Stimulated activated CD4-positive, alpha-beta T cell treated with anti-CD3 and anti-CD28 coated beads, Interleukin-15, amount 100 ng/mL, for 48 hours (primary cell): ENCODE measurements at regions not wholly inside any gene's neighbourhood (a gene's known extent, or its start where the extent isn't known, plus 50 kb on each side); places are given as distances from the start of the nearest gene placed in this dataset.

ENCODE experiments used
- DNase-seq, 2 donors: peaks; one replicate each; pipeline ENCODE4 v3.0.0-alpha.2; 2020; ENCODE audit warnings: low read depth in 2 of 2

DNA sequence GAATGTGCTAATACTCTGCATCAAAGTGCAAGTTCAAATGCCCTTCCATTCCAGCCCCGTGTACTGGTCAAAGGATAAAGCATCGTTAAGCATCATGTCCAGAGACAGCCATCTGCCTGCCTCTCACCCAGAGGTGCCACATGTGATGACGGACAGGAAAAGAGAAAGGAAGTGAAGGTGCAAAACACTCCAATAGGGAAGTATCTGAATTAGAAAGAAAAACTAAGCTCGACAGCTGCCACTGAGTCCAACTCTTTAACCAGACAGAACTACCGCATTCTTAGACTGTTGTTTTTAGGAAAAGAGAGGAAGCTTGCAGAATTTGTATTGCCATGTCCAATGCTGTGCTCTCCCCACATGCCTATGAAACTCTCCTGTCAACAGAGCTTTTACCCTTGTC lies 465.0 kb upstream of the SOX5 start:
- no peak for DNase-seq

DNA sequence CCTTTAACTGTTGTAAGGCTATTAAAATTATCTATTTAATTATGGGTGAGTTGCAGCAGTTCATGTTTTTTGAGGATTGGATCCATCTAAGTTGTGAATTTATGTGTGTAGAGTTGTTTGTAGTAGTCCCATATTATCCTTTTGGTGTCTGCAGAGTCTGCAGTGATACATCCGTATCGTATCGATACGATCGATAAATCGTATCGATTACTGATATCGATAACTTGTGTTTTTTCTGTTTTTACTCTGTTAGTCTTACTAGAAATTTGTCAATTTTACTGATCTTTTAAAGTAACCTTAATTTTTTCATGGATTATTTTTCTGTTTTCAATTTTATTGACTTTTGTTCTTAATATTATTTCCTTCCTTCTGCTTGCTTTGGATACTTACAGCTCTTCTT lies 462.5 kb upstream of the SOX5 start:
- DNase-seq = no peak

DNA sequence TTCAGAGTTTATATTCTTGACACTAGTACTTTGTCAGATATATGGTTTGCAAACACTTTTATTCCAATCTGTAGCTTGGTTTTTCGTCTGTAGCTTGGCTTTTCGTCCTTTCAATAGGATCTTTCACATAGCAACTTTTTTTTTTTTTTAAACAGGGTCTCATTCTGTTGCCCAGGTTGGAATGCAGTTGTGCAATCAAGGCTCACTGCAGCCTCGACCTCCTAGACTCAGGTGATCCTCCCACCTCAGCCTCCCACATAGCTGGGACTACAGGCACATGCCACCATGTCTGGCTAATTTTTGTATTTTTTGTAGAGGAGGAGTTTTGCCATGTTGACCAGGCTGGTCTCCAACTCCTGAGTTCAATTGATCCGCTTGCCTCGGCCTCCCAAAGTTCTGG lies 460.4 kb upstream of the SOX5 start:
- DNase-seq = no peak

DNA sequence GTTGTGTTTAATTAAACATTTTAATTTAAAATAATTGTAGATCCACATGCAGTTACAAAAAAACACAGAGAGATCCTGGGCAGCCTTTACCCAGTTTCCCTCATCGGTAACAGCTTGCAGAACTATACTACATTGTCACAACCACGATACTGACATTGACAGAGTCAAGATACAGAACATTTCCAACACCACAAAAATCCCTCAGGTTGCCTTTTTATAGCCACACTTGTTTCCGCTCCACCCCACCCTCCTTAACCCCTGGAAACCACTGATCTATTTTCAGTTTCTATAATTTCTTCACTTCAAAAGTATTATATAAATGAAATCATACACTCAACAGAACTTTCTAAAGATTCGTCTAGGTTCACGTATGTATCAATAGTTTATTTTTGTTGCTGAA lies 458.8 kb upstream of the SOX5 start:
- DNase-seq = no peak

DNA sequence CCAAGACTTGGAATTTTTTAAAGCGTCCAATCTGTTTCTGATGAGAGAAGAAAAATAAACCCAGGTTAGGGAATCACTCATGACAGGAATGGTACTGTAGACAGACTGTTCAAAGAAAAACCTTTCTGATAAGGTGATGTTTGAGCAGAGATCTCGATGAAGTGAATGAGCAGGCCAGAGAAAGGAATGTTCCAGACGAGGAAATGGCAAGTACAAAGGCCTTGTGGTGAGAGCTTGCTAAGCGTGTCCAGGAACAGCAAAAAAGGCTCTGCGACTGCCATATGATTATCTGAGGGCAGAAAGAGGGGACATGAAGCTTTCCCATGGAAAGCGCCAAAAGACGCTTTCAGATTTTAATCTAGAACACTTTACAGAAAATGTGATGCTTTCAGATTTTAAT lies 458.4 kb upstream of the SOX5 start:
- DNase-seq = no peak

DNA sequence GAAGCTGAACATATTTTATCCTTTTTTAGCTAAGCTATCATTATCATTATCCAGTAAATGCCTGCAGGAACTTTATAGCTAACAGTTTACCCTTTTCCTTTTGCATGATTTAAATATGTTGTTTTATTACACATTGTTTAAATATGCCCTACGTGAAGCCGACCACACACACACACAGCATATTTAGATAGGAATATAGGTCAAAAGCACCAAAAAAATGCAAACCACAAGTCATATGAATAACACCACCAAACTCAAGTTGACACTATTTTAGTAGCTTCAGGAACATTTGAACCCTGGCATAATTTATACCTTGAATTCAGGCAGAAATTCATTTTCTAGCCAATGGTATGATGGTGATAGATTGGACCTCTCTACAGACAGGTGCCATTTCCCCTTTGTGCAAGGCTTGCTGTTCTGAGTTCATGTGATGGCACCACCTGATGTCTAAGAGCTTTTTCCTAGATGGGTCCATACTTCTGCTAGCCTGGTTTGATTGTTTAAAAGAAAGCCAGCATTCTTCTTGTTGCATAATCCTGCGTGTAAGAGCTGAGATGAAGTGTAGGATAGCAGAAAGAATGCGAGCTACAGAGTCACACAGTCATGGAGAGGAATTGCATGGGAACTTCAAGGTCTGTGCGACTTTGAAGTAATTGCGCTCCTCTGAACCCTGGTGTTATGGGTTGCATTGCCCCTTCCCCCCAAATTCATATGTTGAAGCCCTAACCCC lies 454.8 kb upstream of the SOX5 start:
- DNase-seq = no peak

DNA sequence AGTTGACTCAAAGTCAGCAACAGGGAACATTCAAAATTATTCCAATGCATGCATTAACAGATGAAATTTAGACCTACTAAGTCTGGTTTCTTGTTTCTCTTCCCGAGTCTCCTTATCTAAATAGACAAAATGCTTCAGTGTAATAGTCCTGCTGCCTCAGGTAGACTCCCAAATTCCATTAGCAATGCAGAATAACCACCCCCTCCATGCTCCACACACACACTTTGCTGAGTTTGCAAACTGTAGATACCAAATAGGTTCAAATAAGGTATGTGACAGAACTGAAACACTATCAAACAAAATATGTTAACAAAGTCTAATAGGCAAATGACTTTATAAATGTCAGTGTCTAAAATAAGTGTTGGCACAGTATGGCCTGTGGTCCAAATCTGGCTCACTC lies 451.1 kb upstream of the SOX5 start:
- no peak for DNase-seq

DNA sequence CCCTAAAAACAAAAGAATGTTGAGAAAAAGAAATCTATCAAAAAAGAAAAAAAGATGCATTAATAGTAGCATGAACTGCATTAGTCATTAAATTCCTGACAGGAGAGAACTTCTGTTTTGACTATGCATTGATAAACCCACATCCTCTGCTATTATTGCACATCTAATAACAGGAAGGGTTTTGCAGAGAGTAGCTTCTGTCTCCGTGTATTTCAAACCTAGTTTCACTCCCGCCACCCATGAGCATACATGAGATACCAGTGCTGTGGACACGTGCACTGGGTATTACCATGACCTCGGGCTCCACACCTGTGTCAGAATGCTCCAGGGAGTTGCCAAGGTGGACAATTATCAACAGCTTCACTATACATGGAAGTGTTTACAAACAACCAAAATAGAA lies 449.1 kb upstream of the SOX5 start:
- DNase-seq = no peak

DNA sequence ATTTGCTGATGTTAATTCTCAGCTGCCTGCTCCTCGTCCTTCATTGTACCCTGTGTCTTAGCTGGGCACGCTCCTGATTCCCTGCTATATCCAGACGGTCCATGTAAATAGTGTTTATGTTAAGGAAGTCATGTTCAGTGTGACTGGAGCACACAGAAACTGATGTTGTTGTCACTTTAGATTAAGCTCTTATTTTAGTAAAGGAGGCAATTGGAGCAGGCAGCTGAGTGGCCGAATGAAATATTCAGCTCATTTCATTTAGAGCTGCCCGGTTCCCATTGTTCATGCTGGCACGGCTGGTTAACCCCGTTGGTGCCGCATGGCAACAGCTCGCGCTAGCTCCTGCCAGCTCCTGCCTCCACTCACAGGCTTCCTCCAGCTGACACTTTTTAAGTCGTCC lies 446.8 kb upstream of the SOX5 start:
- DNase-seq = no peak

DNA sequence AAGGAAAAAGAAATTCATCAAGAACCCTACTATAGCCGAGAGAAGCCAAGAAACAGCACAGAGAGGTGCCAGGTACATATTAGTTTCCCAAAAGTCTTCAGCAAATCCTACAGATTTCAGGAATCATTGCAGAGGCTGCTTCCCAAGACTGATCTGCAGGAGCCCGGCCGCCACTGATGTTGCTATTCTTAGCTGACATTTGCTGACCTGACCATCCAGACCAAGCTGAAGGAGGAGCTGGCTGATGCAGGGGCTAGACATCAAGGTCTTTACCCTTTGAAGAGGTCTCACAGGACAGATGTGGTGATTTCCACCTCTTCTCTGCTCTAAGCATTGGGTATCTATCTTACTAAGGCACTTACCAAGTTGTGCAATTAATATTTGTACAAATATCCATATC lies 444.8 kb upstream of the SOX5 start:
- no peak for DNase-seq

DNA sequence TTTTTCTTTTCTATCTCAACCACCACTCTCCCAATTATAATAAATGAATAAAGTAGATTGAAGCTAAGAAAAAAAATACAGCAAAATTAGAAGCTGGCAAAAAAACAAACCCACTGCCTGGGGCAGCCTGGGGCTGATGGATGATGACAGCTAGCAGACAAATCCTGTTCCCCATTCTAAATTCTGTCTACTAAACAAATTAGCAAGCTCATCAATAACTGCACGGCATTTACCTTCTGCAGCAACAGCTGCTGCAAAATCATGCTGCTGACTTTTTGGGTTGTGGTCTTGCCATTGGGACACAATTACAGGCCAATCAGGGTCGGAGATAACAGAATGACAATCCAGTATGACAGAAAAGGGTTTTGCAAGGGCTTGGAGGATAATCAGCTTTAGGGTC lies 443.6 kb upstream of the SOX5 start:
- no peak for DNase-seq

DNA sequence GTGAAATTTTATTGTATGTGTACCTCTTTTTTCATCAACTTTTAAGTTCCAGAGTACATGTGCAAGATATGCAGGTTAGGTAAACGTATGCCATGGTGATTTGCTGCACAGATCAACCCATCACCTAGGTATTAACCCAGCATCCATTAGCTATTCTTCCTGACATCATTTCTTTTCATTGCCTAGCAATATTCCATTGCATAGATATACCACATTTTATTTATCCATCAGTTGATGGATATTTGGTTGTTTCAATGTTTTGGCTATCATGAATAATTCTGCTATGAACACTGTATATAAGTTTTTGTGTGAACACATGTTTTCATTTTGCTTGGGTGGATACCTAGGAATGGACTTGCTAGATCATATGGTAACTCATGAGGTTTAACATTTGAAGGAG lies 439.9 kb upstream of the SOX5 start:
- DNase-seq = no peak

DNA sequence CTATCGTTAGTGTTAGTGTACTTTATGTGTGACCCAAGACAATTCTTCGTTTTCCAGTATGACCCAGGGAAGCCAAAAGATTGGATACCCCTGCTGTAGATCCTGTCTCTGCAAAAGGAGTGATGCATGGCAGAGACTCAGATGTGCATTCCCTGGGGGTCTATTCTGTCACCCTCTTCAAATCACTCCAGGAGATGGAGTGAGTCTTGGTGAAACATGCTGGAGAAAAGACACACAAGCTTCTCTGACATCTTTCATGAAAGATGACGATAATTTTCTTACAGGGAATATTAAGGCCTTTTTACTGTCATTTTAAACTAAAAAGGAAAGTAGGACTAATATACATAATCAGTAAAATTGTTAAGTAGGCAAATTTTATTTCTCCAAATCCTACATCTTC lies 437.9 kb upstream of the SOX5 start:
- DNase-seq = no peak

DNA sequence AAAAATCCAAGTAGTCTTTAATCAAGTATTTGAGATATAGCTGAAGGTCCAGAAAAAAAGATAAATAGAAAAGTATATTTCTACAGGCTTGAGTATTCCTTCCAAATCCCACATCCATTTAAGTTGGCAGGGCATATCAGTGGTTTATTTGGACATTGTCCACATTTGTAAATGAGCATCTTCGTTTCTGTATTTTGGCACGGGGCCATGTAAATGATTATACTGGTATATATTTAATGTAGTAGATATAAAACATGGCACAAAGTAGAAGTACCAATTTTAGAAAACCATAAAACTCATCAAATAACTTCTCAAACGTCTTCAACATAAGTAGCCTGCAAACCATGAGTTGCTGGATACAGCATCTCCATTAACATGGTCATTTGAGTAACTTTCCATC lies 437.4 kb upstream of the SOX5 start:
- DNase-seq = no peak

DNA sequence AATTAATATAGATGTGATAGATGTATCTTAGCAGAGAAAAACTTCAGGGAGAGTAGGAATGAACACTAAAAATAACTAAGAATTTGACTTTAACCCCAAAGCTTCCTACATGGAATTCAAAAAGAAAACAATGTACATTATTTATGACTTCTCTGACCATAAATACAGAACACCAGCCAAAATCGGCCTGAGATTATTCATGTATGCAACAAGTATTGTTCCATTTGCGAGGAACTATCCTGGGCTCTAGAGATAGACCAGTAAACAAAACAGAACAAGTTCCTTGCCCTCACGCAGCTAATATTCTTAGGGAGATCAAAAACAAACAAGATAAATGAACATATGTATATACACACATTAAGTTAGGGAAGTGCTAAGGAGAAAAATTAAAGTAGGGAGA lies 432.3 kb upstream of the SOX5 start:
- DNase-seq = no peak

DNA sequence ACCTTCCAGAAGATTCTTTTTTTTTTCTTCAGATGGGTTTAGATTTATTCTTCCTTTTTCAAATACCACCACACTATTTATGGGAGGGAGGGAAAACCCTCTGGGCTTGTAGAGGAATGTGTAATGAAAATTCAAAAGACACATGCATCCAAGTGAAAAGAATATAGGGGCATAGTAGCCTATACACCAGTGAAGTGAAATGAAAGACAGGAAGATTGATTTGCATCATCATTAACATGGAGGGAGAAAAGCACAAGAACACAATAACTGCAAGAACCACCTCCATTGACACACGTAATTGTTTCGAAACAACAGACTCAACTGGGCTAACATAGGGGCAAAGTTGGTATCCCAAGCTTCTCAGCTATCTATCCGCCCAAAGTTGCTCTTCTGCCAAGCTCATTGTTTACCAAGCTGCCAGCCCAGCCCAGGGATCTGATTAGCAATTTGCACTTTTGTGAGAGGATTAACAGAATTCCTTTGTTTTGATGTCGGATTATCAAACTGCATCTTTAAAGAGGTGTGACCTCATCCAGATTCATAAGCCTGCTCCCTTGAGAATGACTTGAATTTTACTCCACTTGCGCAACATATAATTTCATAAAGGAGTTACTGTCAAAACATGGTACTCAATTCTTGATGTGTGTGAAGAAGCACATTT lies 430.5 kb upstream of the SOX5 start:
- DNase-seq = no peak

DNA sequence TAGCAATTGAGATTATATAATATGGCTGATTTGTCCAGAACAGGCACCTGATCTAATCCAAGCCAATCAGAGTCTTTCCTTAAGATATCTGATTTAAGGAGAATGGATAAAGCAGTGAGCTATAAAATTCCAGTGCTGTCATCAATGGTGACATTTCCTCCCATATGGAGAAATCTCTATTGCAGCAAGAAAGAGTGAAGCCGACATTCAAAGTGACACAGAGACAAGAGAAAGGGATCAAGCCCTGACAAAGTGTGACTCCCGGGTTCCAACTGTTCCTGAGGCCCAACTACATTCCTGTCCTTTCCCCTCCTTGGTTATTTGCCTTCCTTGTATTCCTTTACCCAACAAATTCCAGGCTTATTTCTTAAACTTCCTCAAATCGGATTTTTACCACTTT lies 430.0 kb upstream of the SOX5 start:
- DNase-seq = no peak

DNA sequence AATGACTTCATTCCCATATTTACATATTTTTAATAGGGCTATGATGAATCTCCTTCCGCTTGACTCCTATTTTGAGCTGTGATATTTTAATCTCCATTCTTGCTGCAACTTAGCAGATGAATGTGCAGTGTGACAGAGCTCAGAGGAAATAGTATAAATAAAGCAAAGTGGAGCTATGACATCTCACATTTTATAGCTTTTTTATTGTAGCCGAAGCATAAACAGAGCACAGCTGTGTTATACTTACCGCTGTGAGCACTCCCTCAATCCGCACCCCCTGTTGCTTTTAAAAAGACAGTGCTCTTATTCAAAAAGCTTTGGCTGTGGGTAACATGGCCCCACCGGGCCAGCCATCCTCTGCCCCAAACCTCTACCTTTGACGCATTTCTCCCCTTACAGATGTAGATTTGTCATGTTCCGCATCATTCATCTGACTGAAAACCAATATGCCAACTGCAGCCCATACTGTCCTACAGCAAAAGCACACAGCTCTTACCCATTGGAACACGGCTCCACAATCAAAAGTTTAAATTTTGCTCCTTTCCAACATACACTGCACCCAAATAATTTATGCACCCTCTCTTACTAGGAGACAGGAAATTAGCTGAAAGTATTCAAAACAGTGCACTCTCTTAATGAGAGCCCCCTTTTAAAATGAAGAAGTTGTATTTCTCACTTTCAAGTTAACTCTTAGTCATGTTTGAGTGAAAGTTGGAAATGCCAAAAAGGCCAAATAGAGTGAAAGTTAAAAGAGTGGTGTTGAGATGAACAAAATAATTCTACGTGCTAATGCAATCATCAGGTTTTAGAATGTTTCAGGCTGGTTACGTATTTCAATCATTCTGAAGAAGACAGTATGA lies 429.3 kb upstream of the SOX5 start:
- no peak for DNase-seq

DNA sequence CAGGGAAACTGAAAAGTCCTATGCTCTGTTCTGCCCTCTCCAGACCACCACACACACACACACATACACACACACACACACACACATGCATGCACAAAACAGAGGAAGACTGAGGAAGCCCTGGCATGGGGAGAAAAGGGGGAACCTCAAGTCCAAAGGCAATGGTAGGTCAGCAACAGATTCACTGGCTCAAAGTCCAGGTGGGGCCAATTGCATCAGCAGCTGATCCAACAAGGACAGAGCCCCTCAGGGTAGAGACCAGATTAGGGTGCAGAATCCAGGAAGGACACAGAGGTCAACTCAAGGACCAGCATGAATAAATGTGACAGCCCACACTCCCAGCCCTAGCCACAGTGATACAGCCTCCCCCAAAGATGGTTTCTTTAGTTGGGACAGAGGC lies 425.0 kb upstream of the SOX5 start:
- no peak for DNase-seq

DNA sequence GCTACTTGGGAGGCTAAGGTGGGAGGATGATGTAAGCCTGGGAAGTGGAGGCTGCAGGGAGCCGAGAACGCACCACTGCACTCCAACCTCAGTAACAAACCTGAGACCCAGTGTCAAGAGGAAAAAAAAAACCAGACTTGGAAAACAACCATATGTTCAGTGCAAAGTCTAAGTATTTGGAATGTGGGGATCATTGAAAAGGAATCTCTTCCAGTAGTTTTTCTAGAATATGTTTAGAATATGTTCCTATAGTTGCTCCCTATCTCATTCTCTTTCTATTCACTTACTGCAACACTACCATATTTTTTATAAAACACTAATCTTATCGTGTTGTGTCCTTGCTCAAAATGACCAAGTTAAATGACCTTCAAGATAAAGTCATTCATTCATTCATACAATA lies 423.5 kb upstream of the SOX5 start:
- DNase-seq = no peak

DNA sequence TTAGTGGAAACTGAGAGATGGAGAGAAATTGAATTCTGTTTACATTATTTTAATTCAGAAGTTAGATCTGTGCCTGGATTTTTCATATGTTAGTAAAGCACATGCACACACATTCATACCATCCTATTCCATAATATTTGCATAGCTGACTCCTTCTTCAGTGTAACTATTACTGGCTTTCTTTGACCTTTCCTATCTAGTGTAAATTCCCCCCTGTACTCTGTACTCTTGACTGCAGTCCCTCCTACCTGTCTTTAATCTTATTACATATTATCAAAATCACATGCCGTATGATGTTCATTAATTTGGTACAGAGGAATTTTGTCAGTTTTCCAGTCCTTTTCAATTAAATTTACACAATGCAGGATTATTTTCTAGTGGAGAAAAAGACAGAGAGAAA lies 417.0 kb upstream of the SOX5 start:
- no peak for DNase-seq

DNA sequence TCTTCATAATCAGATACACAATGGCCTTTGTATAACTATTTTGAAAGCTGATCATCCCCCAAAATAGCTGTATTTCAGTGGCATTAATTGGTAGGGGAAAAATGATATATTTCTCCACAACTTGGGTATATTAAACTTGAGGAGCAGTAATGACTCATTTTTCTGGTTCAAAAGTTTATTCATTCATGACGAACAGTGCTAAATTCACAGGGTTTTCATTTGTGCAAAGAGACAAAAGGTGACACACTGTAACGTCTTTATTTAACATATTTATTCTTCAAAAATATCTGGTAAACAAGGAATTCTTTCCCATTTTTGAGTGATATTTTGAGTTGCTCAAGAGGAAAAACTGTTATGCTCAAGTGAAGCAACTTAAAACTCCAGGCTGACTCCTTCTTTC lies 415.5 kb upstream of the SOX5 start:
- no peak for DNase-seq

DNA sequence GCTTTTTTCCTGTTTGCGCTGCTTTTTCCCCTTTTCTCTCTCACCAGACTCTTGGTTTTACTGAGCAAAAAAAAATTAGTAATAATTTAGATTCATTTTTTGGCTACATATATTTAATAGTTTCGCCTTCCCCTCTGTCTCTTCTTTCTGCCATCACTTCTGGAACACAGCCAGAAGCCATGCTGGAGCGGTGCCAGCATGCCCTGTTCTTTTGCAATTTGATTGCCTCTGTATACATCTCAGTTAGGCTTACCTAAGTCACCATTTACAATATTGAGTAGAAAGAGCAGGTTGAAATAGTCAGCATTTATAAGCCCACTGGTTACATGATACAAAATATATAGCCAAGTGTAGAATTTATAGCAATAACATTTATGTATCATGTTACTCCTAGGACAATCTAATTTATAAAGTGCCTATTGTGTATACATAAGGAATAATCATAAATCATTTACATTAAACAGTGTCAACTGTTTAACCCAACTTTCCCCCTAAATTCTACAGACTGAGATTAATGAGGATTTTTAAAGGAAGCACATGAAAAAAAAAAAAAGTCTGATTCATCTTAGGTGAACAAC lies 413.8 kb upstream of the SOX5 start:
- DNase-seq = no peak
